ENCODE measurements at regions not wholly inside any gene's neighbourhood (a gene's known extent, or its start where the extent isn't known, plus 50 kb on each side); places are given as distances from the start of the nearest gene placed in this dataset.

GRCh38 chr12:25830456-25830855 lies 128.0 kb upstream of the RASSF8 start:
- H3K4me3 Mint-ChIP-seq: no peak overlapping the region
- ATAC-seq: no peak
- H3K9me3 Mint-ChIP-seq: no peaks in the 10 kb centered on the region
- H3K27me3 Mint-ChIP-seq: no peaks in the 10 kb centered on the region
- TF ChIP-seq, protein P1, sequence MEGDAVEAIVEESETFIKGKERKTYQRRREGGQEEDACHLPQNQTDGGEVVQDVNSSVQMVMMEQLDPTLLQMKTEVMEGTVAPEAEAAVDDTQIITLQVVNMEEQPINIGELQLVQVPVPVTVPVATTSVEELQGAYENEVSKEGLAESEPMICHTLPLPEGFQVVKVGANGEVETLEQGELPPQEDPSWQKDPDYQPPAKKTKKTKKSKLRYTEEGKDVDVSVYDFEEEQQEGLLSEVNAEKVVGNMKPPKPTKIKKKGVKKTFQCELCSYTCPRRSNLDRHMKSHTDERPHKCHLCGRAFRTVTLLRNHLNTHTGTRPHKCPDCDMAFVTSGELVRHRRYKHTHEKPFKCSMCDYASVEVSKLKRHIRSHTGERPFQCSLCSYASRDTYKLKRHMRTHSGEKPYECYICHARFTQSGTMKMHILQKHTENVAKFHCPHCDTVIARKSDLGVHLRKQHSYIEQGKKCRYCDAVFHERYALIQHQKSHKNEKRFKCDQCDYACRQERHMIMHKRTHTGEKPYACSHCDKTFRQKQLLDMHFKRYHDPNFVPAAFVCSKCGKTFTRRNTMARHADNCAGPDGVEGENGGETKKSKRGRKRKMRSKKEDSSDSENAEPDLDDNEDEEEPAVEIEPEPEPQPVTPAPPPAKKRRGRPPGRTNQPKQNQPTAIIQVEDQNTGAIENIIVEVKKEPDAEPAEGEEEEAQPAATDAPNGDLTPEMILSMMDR (IDR thresholded peaks at IDR 0.05): no peak
- no peak overlapping the region for H3K27ac Mint-ChIP-seq
- no peaks in the 10 kb centered on the region for H3K36me3 Mint-ChIP-seq (ENCODE audit: low read depth)
- intact Hi-C loops (cut with micrococcal nuclease): no loop called here
- DNase-seq: no peak
- ChIA-PET POLR2A (no interaction called here), CTCF (no interaction called here)
- no peaks in the 10 kb centered on the region for H3K4me1 Mint-ChIP-seq (ENCODE audit: low read depth)

GRCh38 chr12:25833657-25834056 lies 124.8 kb upstream of the RASSF8 start:
- CTCF ChIA-PET: no interaction called here
- Mint-ChIP-seq H3K4me1 (ENCODE audit: low read depth) (no peaks in the 10 kb centered on the region), H3K27ac (no peak overlapping the region), H3K36me3 (ENCODE audit: low read depth) (no peaks in the 10 kb centered on the region), H3K27me3 (no peaks in the 10 kb centered on the region), H3K4me3 (no peak overlapping the region), H3K9me3 (no peaks in the 10 kb centered on the region)
- TF ChIP-seq, protein P1 (IDR thresholded peaks at IDR 0.05): no peak
- no peak for ATAC-seq
- no peak for DNase-seq
- intact Hi-C loops (cut with micrococcal nuclease): no loop called here
- POLR2A ChIA-PET: no interaction called here

DNA sequence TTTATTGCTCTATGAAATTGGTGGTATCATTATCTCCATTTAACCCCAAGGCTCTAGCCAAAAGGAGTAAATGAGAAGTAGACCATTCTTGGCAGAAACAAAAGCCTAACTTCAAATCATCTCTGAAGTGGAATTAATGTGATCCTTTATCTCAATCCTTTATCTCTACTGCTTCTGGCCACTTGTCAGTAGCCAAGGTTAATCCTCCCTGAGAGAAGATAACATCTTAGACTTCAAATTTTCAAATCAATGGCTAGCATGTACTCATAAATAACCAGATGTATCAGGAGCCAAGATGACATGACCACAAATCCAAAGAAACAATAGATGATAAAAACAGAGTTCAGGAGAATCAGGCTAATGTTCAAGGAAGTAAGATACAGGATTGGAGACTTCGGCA lies 123.1 kb upstream of the RASSF8 start:
- ChIA-PET CTCF (no interaction called here), POLR2A (no interaction called here)
- H3K36me3 Mint-ChIP-seq (ENCODE audit: low read depth): no peaks in the 10 kb centered on the region
- ATAC-seq: no peak
- no peak overlapping the region for H3K4me3 Mint-ChIP-seq
- H3K9me3 Mint-ChIP-seq: no peaks in the 10 kb centered on the region
- no peaks in the 10 kb centered on the region for H3K27me3 Mint-ChIP-seq
- TF ChIP-seq, protein P1 (IDR thresholded peaks at IDR 0.05): no peak
- intact Hi-C loops (cut with micrococcal nuclease): no loop called here
- H3K4me1 Mint-ChIP-seq (ENCODE audit: low read depth): no peaks in the 10 kb centered on the region
- no peak for DNase-seq
- no peak overlapping the region for H3K27ac Mint-ChIP-seq

DNA sequence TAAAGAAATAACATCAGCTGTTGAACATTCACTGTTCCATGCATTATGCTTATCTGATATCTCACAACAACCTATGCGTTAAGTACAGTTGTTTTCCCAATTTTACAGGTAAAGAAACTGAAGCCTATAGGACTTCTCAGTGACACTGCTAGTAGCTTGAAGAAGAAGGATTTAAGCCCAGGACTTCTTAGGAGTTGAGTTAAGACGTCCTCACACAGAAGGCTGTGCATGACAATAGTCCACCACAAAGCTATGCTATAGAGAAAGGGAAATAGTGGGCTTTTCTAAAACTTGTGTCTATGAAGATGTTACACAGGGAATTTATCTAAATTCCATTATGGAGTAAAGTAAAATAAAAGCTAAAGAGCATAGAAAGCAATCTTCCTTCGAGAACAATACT lies 120.5 kb upstream of the RASSF8 start:
- Mint-ChIP-seq H3K4me3 (no peak overlapping the region), H3K9me3 (no peaks in the 10 kb centered on the region), H3K27ac (no peak overlapping the region), H3K36me3 (ENCODE audit: low read depth) (no peaks in the 10 kb centered on the region), H3K4me1 (ENCODE audit: low read depth) (no peaks in the 10 kb centered on the region), H3K27me3 (no peaks in the 10 kb centered on the region)
- POLR2A ChIA-PET: no interaction called here
- ATAC-seq (no peak), DNase-seq (no peak)
- intact Hi-C loops (cut with micrococcal nuclease): no loop called here
- TF ChIP-seq, protein P1 (IDR thresholded peaks at IDR 0.05): no peak
- CTCF ChIA-PET: no interaction called here

- Mint-ChIP-seq H3K4me1 (ENCODE audit: low read depth) (no peaks in the 10 kb centered on the region), H3K36me3 (ENCODE audit: low read depth) (no peaks in the 10 kb centered on the region), H3K27ac (no peak overlapping the region), H3K4me3 (no peak overlapping the region), H3K9me3 (no peaks in the 10 kb centered on the region), H3K27me3 (no peaks in the 10 kb centered on the region)
- intact Hi-C loops (cut with micrococcal nuclease): no loop called here
- DNase-seq (no peak), ATAC-seq (no peak)
- ChIA-PET CTCF (no interaction called here), POLR2A (no interaction called here)
- TF ChIP-seq, protein P1 (IDR thresholded peaks at IDR 0.05): no peak
These were observed 119.0 kb upstream of the RASSF8 start for GRCh38 chr12:25839470-25839869.

Measured in activated CD8-positive, alpha-beta T cell treated with anti-CD3 and anti-CD28 coated beads for 36 hours (primary cell).